Fibroblast of the aortic adventitia (primary cell): ENCODE measurements at regions not wholly inside any gene's neighbourhood (a gene's known extent, or its start where the extent isn't known, plus 50 kb on each side); places are given as distances from the start of the nearest gene placed in this dataset.

Experiments
- DNase-seq: peaks from one replicate; pipeline ENCODE4 v3.0.0-alpha.2; 2010; ENCODE audit warnings: low read depth
- H3K4me3 ChIP-seq: 2 replicates; pipeline ENCODE4 v1.5.1; 2011; ENCODE audit warnings: low read depth, mild to moderate bottlenecking, control low read depth, low read length, moderate library complexity
- CTCF ChIP-seq: IDR thresholded peaks from 2 replicates; pipeline ENCODE4 v1.5.1; 2011; ENCODE audit warnings: mild to moderate bottlenecking, low read length, control low read depth, inconsistent platforms; ENCODE audit not compliant: insufficient read depth

DNA sequence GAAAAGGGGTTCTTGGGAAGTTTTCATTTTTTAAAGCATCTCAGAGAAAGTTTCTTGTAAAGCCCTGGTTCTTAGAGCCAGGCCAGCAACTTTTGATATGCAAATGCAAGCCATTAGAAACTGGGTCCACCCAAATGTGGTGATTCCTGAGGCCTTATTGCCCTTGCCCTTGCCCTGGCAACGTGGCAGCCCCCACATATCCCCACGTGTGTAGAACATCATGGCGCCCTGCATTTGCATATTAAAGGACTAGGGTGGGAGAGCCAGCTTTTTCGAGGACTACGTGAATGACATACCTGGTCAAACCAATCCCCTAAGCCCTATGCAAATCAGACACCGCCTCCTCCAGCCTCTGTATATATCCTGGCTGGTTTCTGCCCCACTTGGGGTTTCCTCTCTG lies 314.9 kb upstream of the NECTIN3 start:
- H3K4me3 ChIP-seq: no peak overlapping the region
- no peak for DNase-seq
- TF ChIP-seq CTCF: no peak

DNA sequence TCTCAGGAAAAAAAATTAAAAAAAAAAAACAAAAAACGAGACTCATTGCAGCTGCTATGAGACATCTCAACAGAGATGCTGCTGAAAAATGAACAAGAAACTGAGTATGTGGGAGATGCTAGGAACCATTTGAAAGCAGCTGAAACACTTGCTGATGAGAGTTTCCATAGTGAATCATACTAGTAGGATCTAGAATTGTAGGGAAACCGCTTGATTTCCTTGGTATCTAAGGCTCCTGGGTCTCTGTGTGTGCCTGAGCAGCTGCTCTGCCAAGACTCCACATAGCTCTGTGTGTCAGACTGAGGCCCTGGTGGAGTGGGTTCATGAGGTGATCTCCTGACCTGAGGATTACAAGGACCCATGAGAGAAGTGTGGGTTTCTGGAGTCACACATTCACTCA lies 313.4 kb upstream of the NECTIN3 start:
- no peak for TF ChIP-seq CTCF
- no peak for DNase-seq
- no peak overlapping the region for H3K4me3 ChIP-seq

DNA sequence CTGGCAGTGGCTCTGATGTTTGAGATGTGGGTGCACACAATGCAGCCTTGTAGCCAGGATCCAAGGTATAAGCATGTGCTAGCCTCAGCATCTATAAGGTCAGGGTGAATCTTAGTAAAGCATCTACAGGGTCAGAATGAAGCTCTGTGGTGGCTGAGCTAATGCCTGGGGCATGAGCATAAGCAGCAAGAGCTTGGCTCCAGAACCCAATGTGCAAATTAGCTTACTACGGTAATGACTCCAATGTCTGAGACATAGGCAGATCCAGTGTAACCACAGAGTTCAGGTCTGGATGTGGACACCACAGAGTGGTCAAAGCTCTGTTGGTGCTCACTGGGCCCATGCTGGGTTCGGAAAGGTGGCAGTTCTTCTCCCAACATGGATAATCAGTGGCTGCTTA lies 304.5 kb upstream of the NECTIN3 start:
- DNase-seq: no peak
- H3K4me3 ChIP-seq: no peak overlapping the region
- TF ChIP-seq CTCF: no peak

- H3K4me3 ChIP-seq: no peak overlapping the region
- no peak for DNase-seq
- no peak for TF ChIP-seq CTCF
These were observed 303.8 kb upstream of the NECTIN3 start for GRCh38 chr3:110767838-110768237.

GRCh38 chr3:110773413-110773954 lies 298.1 kb upstream of the NECTIN3 start:
- TF ChIP-seq CTCF: no peak
- H3K4me3 ChIP-seq: no peak overlapping the region
- peak; percentile 22 for DNase-seq

DNA sequence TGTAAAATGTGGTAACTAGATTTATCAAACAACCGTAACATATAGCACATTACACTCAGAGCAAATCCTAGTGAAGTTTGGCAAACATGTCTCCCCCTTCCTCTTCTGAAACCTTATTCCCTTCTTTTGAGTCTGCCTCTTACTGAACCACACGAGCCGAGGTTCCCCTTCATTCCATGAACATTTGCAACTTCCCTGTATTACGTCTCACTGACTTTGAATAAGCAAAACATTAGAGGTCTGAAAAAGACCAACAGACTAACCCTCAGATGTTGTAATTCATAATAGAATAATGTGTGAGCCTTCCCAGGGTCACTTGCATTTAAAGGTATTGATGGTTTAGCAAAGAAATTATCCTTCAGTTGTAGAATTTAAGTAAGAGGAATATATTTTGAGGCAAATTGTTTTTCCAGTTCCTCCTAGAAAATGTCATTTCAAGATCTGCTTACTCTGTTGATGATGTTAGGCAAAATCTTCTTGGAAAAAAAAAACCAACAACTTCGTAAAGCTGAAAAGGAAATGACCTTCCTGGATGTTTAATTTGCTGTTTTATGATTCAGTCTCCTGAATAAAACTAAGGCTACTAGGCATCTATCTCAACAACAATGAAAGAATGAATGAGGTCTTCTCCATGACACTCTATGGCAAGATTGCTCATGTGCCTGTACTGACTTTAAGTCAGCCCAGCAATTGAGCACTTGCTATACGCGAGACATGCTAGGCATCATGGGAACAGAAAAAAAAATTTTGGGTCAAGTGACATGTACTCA lies 296.9 kb upstream of the NECTIN3 start:
- DNase-seq: no peak
- H3K4me3 ChIP-seq: no peak overlapping the region
- no peak for TF ChIP-seq CTCF
